HG03342 (cell line): ENCODE measurements at regions not wholly inside any gene's neighbourhood (a gene's known extent, or its start where the extent isn't known, plus 50 kb on each side); places are given as distances from the start of the nearest gene placed in this dataset.
"Not testable (repeated sequence)": the region's sequence is repeated elsewhere in the genome, so short reads cannot be mapped to it uniquely, and the experiment has no call there.

Source experiments
- ATAC-seq: cut with Tn5 transposase; IDR thresholded peaks from one replicate; pipeline ENCODE4 v1.9.1; 2021; ENCODE audit warnings: mild to moderate bottlenecking, moderate library complexity; ENCODE audit not compliant: unreplicated experiment

- ATAC-seq, result no peak
Measured at GRCh38 chr15:81835731-81836130, 210.1 kb downstream of the MEX3B start.

- ATAC-seq, result no peak
Measured at GRCh38 chr15:81830520-81830919, 215.3 kb downstream of the MEX3B start.

- no peak for ATAC-seq
Measured at GRCh38 chr15:81829918-81830317, 215.9 kb downstream of the MEX3B start.

GRCh38 chr15:81828135-81828534 lies 217.7 kb downstream of the MEX3B start:
- ATAC-seq, result no peak

- ATAC-seq, result no peak
Measured at GRCh38 chr15:81825136-81825535, 220.7 kb downstream of the MEX3B start.

- ATAC-seq, result not testable (repeated sequence)
Measured at GRCh38 chr15:81822587-81822986, 223.2 kb downstream of the MEX3B start.

GRCh38 chr15:81819924-81820635 lies 225.7 kb downstream of the MEX3B start:
- ATAC-seq, result no peak

GRCh38 chr15:81814882-81815455 lies 230.8 kb downstream of the MEX3B start:
- no peak for ATAC-seq

GRCh38 chr15:81813215-81813614 lies 232.6 kb downstream of the MEX3B start:
- ATAC-seq, result no peak

- no peak for ATAC-seq
Measured at GRCh38 chr15:81812456-81812855, 233.4 kb downstream of the MEX3B start.

- ATAC-seq, result no peak
Measured at GRCh38 chr15:81811736-81812135, 234.1 kb downstream of the MEX3B start.

GRCh38 chr15:81809543-81809942 lies 236.3 kb downstream of the MEX3B start:
- ATAC-seq, result no peak

- no peak for ATAC-seq
Measured at GRCh38 chr15:81807806-81808205, 238.0 kb downstream of the MEX3B start.

GRCh38 chr15:81807186-81807585 lies 238.6 kb downstream of the MEX3B start:
- no peak for ATAC-seq

- ATAC-seq, result no peak
Measured at GRCh38 chr15:81795899-81796298, 249.9 kb downstream of the MEX3B start.

GRCh38 chr15:81792646-81793045 lies 253.2 kb downstream of the MEX3B start:
- ATAC-seq, result no peak

- not testable (repeated sequence) for ATAC-seq
Measured at GRCh38 chr15:81791322-81791721, 254.5 kb downstream of the MEX3B start.

GRCh38 chr15:81789403-81789802 lies 256.4 kb downstream of the MEX3B start:
- ATAC-seq, result no peak

- ATAC-seq, result no peak
Measured at GRCh38 chr15:81786776-81787175, 259.0 kb downstream of the MEX3B start.

GRCh38 chr15:81785679-81786078 lies 260.1 kb downstream of the MEX3B start:
- no peak for ATAC-seq

- no peak for ATAC-seq
Measured at GRCh38 chr15:81785181-81785580, 260.6 kb downstream of the MEX3B start.

- ATAC-seq, result no peak
Measured at GRCh38 chr15:81784751-81785150, 261.1 kb downstream of the MEX3B start.

- ATAC-seq, result no peak
Measured at GRCh38 chr15:81783586-81783985, 262.2 kb downstream of the MEX3B start.
